Neural cell (in vitro differentiated cells): ENCODE measurements at regions not wholly inside any gene's neighbourhood (a gene's known extent, or its start where the extent isn't known, plus 50 kb on each side); places are given as distances from the start of the nearest gene placed in this dataset.

Experiments used
- H2AFZ ChIP-seq: fragments of 200-600, 300-800 bp; sonication (generic), shearing (Covaris generic); 2 replicates; pipeline ENCODE4 v1.6.0; 2014; ENCODE audit warnings: low read depth, mild to moderate bottlenecking, antibody characterized with exemption, low read length, moderate library complexity
- H3F3A ChIP-seq: fragments of 200-600 bp; shearing (Covaris generic); 2 replicates; pipeline ENCODE4 v1.6.1; 2016; ENCODE audit warnings: mild to moderate bottlenecking, moderate library complexity, mixed read lengths, antibody characterized with exemption, low read length; ENCODE audit not compliant: insufficient read depth, poor library complexity, severe bottlenecking
- H3K27ac ChIP-seq: fragments of 200-600, 300-800 bp; sonication (generic), shearing (Covaris generic); 2 replicates; pipeline ENCODE4 v1.5.1; 2014; ENCODE audit warnings: mild to moderate bottlenecking, low read length, moderate library complexity
- H3K27me3 ChIP-seq: fragments of 300-800, 200-600 bp; sonication (generic), shearing (Covaris generic); 2 replicates; pipeline ENCODE4 v1.6.0; 2014; ENCODE audit warnings: mild to moderate bottlenecking, low read depth, low read length, moderate library complexity; ENCODE audit not compliant: insufficient read depth
- H3K36me3 ChIP-seq: fragments of 300-800, 200-600 bp; sonication (generic), shearing (Covaris generic); 2 replicates; pipeline ENCODE4 v1.5.1; 2014; ENCODE audit warnings: mild to moderate bottlenecking, antibody characterized with exemption, low read length, moderate library complexity; ENCODE audit not compliant: insufficient read depth
- H3K4me2 ChIP-seq: fragments of 300-800, 200-600 bp; sonication (generic), shearing (Covaris generic); 2 replicates; pipeline ENCODE4 v1.6.0; 2014; ENCODE audit warnings: mild to moderate bottlenecking, low read length
- H3K4me3 ChIP-seq: fragments of 300-800, 200-600 bp; sonication (generic), shearing (Covaris generic); 2 replicates; pipeline ENCODE4 v1.5.1; 2014; ENCODE audit warnings: mild to moderate bottlenecking, low read length, moderate library complexity
- H3K79me2 ChIP-seq: fragments of 200-600 bp; shearing (Covaris generic); replicated peaks from 2 replicates; pipeline ENCODE4 v1.6.0; 2014; ENCODE audit warnings: mild to moderate bottlenecking, low read length, moderate library complexity; ENCODE audit not compliant: insufficient read depth
- H3K9ac ChIP-seq: fragments of 300-800, 200-600 bp; sonication (generic), shearing (Covaris generic); 2 replicates; pipeline ENCODE4 v1.6.1; 2016; ENCODE audit warnings: mild to moderate bottlenecking, low read length, mixed read lengths
- H3K9me2 ChIP-seq: fragments of 200-600 bp; shearing (Covaris generic); 2 replicates; pipeline ENCODE4 v1.6.1; 2016; ENCODE audit warnings: mild to moderate bottlenecking, low read length, mixed read lengths; ENCODE audit not compliant: insufficient read depth
- H3K9me3 ChIP-seq: fragments of 200-600, 300-800 bp; sonication (generic), shearing (Covaris generic); 2 replicates; pipeline ENCODE4 v1.6.1; 2016; ENCODE audit warnings: mild to moderate bottlenecking, mixed run types, low read length, moderate library complexity, mixed read lengths
- H4K20me1 ChIP-seq: fragments of 200-600 bp; shearing (Covaris generic); 2 replicates; pipeline ENCODE4 v1.6.1; 2016; ENCODE audit warnings: mild to moderate bottlenecking, mixed run types; ENCODE audit not compliant: insufficient read depth
- EP300 ChIP-seq: fragments of 450-650 bp; conservative IDR thresholded peaks from 2 replicates; pipeline ENCODE4 v1.6.1; 2014; ENCODE audit warnings: antibody characterized with exemption, mild to moderate bottlenecking, moderate library complexity; ENCODE audit not compliant: poor library complexity, severe bottlenecking
- EZH2 ChIP-seq: fragments of 200-600, 300-800 bp; shearing (Covaris generic), sonication (generic); IDR thresholded peaks from 2 replicates; pipeline ENCODE4 v1.6.1; 2014; ENCODE audit warnings: antibody characterized with exemption, low read length, borderline replicate concordance, mild to moderate bottlenecking; ENCODE audit not compliant: insufficient read depth, poor library complexity, severe bottlenecking
- MXI1 ChIP-seq: fragments of 450-650 bp; conservative IDR thresholded peaks from 2 replicates; pipeline ENCODE4 v1.6.1; 2014; ENCODE audit warnings: antibody characterized with exemption, mild to moderate bottlenecking; ENCODE audit not compliant: poor library complexity, severe bottlenecking
- POLR2AphosphoS5 ChIP-seq: IDR thresholded peaks from 2 replicates; pipeline ENCODE4 v1.6.1; 2012
- RAD21 ChIP-seq: fragments of 450-650 bp; conservative IDR thresholded peaks from 2 replicates; pipeline ENCODE4 v1.6.1; 2014; ENCODE audit warnings: antibody characterized with exemption, mild to moderate bottlenecking, moderate library complexity
- REST ChIP-seq: IDR thresholded peaks from 2 replicates; pipeline ENCODE4 v1.6.1; 2012; ENCODE audit warnings: borderline replicate concordance
- SMC3 ChIP-seq: fragments of 450-650 bp; conservative IDR thresholded peaks from 2 replicates; pipeline ENCODE4 v1.6.1; 2014; ENCODE audit warnings: antibody characterized with exemption, mild to moderate bottlenecking, moderate library complexity; ENCODE audit not compliant: poor library complexity
- TAF1 ChIP-seq: IDR thresholded peaks from 2 replicates; pipeline ENCODE4 v1.6.1; 2012; ENCODE audit warnings: low read depth
- TF ChIP-seq, protein P1 (sequence below): fragments of 450-650 bp; IDR thresholded peaks from 2 replicates; pipeline ENCODE4 v1.5.1; 2014; ENCODE audit warnings: antibody characterized with exemption, mild to moderate bottlenecking, moderate library complexity; ENCODE audit not compliant: poor library complexity, severe bottlenecking

DNA sequence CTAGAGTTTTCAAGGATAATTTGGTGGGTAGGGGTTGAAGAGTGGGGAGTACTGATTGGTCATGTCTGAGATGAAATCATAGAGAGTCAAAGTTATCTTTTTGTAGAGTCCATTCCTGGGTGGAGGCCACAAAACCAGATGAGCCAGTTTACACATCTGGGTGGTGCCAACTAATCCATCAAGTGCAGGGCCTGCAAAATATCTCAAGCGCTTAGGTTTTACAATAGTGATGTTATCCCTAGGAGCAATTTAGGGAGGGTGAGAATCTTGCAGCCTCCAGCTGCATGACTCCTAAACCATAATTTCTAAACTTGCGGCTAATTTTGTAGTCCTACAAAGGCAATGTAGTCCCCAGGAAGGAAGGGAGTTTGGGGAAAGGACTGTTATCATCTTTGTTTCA lies 988.3 kb upstream of the LCORL start:
- TF ChIP-seq REST (no peak), SMC3 (no peak), EZH2 (no peak), RAD21 (no peak), EP300 (no peak)
- TF ChIP-seq, protein P1, sequence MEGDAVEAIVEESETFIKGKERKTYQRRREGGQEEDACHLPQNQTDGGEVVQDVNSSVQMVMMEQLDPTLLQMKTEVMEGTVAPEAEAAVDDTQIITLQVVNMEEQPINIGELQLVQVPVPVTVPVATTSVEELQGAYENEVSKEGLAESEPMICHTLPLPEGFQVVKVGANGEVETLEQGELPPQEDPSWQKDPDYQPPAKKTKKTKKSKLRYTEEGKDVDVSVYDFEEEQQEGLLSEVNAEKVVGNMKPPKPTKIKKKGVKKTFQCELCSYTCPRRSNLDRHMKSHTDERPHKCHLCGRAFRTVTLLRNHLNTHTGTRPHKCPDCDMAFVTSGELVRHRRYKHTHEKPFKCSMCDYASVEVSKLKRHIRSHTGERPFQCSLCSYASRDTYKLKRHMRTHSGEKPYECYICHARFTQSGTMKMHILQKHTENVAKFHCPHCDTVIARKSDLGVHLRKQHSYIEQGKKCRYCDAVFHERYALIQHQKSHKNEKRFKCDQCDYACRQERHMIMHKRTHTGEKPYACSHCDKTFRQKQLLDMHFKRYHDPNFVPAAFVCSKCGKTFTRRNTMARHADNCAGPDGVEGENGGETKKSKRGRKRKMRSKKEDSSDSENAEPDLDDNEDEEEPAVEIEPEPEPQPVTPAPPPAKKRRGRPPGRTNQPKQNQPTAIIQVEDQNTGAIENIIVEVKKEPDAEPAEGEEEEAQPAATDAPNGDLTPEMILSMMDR = no peak
- H3K9me2 ChIP-seq = no peaks in the 10 kb centered on the region

GRCh38 chr4:19005211-19005610 lies 983.7 kb upstream of the LCORL start:
- H3K27me3 ChIP-seq = no peaks in the 10 kb centered on the region
- no peak for TF ChIP-seq POLR2AphosphoS5
- no peak for TF ChIP-seq RAD21
- TF ChIP-seq TAF1 = no peak
- TF ChIP-seq SMC3 = no peak
- TF ChIP-seq REST = no peak
- no peak for TF ChIP-seq MXI1
- TF ChIP-seq EZH2 = no peak
- no peak for TF ChIP-seq EP300
- TF ChIP-seq, protein P1 = no peak
- no peaks in the 10 kb centered on the region for H3F3A ChIP-seq
- no peaks in the 10 kb centered on the region for H3K9me3 ChIP-seq
- no peak overlapping the region for H3K4me2 ChIP-seq
- no peak overlapping the region for H3K4me3 ChIP-seq
- H2AFZ ChIP-seq = no peak overlapping the region
- no peak overlapping the region for H3K27ac ChIP-seq
- no peak overlapping the region for H3K9ac ChIP-seq
- no peaks in the 10 kb centered on the region for H3K79me2 ChIP-seq
- no peaks in the 10 kb centered on the region for H3K36me3 ChIP-seq
- no peaks in the 10 kb centered on the region for H3K9me2 ChIP-seq
- H4K20me1 ChIP-seq = no peaks in the 10 kb centered on the region

More for the DNA sequence above, 988.3 kb upstream of the LCORL start:
- no peak overlapping the region for H3K4me2 ChIP-seq
- H3K27me3 ChIP-seq = no peaks in the 10 kb centered on the region
- peak overlapping the region; percentile 81 for H3K27ac ChIP-seq
- H3K9me3 ChIP-seq = no peaks in the 10 kb centered on the region
- H3K36me3 ChIP-seq = no peaks in the 10 kb centered on the region
- no peak overlapping the region for H3K4me3 ChIP-seq
- H2AFZ ChIP-seq = no peak overlapping the region
- no peak overlapping the region for H3K9ac ChIP-seq
- H3F3A ChIP-seq = no peaks in the 10 kb centered on the region
- H3K79me2 ChIP-seq = no peaks in the 10 kb centered on the region
- H4K20me1 ChIP-seq = no peaks in the 10 kb centered on the region
